ENCODE measurements at regions not wholly inside any gene's neighbourhood (a gene's known extent, or its start where the extent isn't known, plus 50 kb on each side); places are given as distances from the start of the nearest gene placed in this dataset.

DNA sequence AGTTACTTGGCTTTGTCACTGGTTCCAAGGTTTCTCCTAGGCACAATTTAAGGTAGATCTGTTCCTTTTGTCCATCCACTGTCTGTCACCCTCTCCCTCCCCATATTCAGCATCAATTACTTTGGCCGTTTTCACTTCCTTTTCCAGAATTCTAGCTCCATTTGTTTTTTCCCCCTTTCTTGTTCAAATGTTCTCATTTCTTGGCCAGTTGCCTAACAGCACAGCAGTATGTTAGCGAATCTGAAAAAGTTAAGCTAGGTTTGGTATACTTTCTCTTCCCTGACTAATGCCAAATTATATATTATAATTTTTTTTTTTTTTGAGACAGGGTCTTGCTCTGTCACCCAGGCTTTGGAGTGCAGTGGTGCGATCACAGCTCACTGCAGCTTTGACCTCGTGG is 409.1 kb upstream of the TEX13C start:
- TF ChIP-seq, protein P1, sequence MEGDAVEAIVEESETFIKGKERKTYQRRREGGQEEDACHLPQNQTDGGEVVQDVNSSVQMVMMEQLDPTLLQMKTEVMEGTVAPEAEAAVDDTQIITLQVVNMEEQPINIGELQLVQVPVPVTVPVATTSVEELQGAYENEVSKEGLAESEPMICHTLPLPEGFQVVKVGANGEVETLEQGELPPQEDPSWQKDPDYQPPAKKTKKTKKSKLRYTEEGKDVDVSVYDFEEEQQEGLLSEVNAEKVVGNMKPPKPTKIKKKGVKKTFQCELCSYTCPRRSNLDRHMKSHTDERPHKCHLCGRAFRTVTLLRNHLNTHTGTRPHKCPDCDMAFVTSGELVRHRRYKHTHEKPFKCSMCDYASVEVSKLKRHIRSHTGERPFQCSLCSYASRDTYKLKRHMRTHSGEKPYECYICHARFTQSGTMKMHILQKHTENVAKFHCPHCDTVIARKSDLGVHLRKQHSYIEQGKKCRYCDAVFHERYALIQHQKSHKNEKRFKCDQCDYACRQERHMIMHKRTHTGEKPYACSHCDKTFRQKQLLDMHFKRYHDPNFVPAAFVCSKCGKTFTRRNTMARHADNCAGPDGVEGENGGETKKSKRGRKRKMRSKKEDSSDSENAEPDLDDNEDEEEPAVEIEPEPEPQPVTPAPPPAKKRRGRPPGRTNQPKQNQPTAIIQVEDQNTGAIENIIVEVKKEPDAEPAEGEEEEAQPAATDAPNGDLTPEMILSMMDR (conservative IDR thresholded peaks at IDR 0.05) = no peak
- no peak for TF ChIP-seq ZFX (IDR thresholded peaks at IDR 0.05)
